Thyroid gland (tissue), 4 donors: ENCODE measurements at regions not wholly inside any gene's neighbourhood (a gene's known extent, or its start where the extent isn't known, plus 50 kb on each side); places are given as distances from the start of the nearest gene placed in this dataset.

Experiments
- CTCF ChIP-seq, 6 experiments: fragments of 200-600 bp in 3 of 6; fragments of 450-650 bp in 3 of 6; sonication (generic) in 3 of 6; IDR thresholded peaks; one replicate each; pipeline ENCODE4 v1.5.1; 2016 to 2019; ENCODE audit warnings: antibody characterized with exemption in 6 of 6, mild to moderate bottlenecking in 2 of 6, inconsistent platforms in 1 of 6, moderate library complexity in 1 of 6
- POLR2A ChIP-seq, 2 donors: fragments of 450-650 bp; IDR thresholded peaks; one replicate each; pipeline ENCODE4 v1.6.1; 2017; ENCODE audit warnings: antibody characterized with exemption in 2 of 2, mild to moderate bottlenecking in 2 of 2, moderate library complexity in 1 of 2

DNA sequence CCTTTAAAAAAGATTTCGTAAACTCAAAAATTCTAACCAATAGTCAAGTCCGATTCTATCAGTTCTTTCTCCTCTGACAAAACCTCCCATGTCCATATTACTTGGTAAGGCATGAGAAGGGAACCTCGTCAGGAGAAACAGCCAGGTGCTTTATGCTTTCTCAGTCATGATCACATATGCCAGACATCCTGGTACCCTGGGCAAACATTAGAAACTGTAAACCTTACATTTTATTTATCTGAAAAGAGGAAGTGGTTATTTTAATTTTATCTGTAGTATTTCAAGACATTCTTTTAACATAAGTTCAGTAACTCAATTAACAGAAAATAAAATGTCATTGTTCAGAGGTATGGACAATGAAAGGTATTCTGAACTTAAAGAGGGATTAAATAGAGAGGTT lies 474.8 kb upstream of the GBE1 start:
- TF ChIP-seq CTCF (IDR thresholded peaks at IDR 0.05) (no peak), POLR2A (IDR thresholded peaks at IDR 0.05) (no peak)
